ENCODE measurements at regions not wholly inside any gene's neighbourhood (a gene's known extent, or its start where the extent isn't known, plus 50 kb on each side); places are given as distances from the start of the nearest gene placed in this dataset.

DNA sequence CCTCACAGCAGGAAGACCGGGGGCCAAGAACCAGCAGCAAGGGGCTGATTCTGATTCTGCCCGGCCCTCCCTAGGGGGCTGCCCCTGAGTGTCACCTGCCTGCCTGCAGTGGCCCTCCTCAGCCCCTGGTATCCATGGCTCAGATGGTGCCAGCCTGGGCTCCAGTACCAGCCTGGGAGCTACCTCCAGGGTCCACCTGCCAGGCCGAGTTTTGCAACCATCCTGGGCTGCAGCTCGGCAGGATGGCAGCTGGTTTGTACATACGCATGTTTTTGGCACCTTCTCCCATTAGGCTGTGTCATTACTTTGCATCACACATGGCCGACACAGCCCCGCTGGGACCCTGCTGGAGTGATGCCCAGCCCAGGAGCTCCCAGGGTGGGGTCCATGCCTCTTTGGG is 93.3 kb upstream of the WNT4 start:
- WGBS, 2 donors: 55 to 62% methylated on average over 5 to 6 of the region's 7 CpGs
- no peak overlapping the region for H3K27ac ChIP-seq
- H3K4me3 ChIP-seq: no peak overlapping the region
- ATAC-seq (no peak), DNase-seq (no peak)
- H3K36me3 ChIP-seq (replicated peaks in 1 of 2; ENCODE audit: insufficient read depth in 1 of 2, low read depth in 2 of 2): no peaks in the 10 kb centered on the region
- H3K9me3 ChIP-seq: no peaks in the 10 kb centered on the region
- intact Hi-C loops (cut with DNase I): no loop called here
- no peaks in the 10 kb centered on the region for H3K4me1 ChIP-seq
- TF ChIP-seq POLR2A (IDR thresholded peaks at IDR 0.05): no peak
- TF ChIP-seq, protein P1, sequence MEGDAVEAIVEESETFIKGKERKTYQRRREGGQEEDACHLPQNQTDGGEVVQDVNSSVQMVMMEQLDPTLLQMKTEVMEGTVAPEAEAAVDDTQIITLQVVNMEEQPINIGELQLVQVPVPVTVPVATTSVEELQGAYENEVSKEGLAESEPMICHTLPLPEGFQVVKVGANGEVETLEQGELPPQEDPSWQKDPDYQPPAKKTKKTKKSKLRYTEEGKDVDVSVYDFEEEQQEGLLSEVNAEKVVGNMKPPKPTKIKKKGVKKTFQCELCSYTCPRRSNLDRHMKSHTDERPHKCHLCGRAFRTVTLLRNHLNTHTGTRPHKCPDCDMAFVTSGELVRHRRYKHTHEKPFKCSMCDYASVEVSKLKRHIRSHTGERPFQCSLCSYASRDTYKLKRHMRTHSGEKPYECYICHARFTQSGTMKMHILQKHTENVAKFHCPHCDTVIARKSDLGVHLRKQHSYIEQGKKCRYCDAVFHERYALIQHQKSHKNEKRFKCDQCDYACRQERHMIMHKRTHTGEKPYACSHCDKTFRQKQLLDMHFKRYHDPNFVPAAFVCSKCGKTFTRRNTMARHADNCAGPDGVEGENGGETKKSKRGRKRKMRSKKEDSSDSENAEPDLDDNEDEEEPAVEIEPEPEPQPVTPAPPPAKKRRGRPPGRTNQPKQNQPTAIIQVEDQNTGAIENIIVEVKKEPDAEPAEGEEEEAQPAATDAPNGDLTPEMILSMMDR (IDR thresholded peaks at IDR 0.05): no peak
- no peaks in the 10 kb centered on the region for H3K27me3 ChIP-seq

DNA sequence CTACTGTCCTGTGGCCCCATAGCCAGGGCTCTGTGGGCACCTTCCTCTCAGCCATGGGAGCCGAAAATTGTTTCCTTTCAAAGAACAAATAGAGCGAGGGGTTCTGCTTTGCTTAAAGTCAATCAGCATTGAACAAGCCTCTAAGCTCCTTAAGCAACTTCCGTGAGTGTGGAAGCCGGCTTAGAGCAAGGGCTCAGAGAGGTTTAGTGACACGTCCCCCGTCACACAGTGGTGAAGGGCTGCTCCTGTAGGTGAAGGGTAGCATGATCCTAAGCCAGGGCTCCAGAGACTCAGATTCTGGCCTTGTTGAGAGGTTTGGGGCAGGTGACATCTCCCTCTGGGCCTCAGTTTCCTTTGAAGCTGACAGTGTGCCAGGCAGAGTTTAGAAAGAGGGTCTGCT is 94.0 kb upstream of the WNT4 start:
- no peaks in the 10 kb centered on the region for H3K27me3 ChIP-seq
- H3K4me1 ChIP-seq: no peaks in the 10 kb centered on the region
- 78 to 92% methylated on average over 5 to 6 of the region's 6 CpGs for WGBS, 2 donors
- intact Hi-C loops (cut with DNase I): no loop called here
- H3K4me3 ChIP-seq: no peak overlapping the region
- TF ChIP-seq POLR2A (IDR thresholded peaks at IDR 0.05): no peak
- TF ChIP-seq, protein P1 (IDR thresholded peaks at IDR 0.05): no peak
- no peak overlapping the region for H3K27ac ChIP-seq
- no peak for DNase-seq
- no peaks in the 10 kb centered on the region for H3K9me3 ChIP-seq
- no peak for ATAC-seq
- H3K36me3 ChIP-seq (replicated peaks in 1 of 2; ENCODE audit: insufficient read depth in 1 of 2, low read depth in 2 of 2): no peaks in the 10 kb centered on the region

DNA sequence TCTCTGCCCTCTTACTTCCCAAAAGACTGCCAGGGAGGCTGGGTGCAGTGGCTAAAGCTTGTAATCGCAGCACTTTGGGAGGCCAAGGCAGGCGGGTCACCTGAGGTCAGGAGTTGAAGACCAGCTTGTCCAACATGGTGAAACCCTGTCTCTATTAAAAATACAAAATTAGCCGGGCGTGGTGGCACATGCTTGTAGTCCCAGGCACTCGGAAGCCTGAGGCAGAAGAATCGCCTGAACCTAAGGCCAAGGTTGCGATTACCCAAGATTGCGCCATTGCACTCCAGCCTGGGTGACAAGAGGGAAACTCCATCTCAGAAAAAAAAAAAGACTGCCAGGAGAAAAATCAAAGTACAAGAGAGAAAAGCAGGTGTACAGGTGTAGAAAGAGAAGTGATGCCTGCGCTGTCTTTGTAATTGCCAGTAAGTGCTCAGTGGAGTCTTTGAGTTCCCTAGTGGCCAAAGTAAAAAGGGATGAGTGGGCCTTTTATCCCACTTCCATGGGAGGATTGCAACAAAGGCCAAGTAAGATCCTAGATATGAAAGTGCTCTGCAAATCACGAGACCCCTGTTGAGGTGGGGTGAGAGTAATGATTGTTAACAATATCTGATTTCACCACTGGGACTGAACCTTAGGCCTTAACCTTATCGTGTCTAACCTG is 94.7 kb upstream of the WNT4 start:
- no peak for DNase-seq
- ATAC-seq: no peak
- Histone ChIP-seq H3K27ac (no peak overlapping the region), H3K4me1 (no peaks in the 10 kb centered on the region), H3K36me3 (replicated peaks in 1 of 2; ENCODE audit: insufficient read depth in 1 of 2, low read depth in 2 of 2) (no peaks in the 10 kb centered on the region), H3K9me3 (no peaks in the 10 kb centered on the region), H3K4me3 (no peak overlapping the region), H3K27me3 (no peaks in the 10 kb centered on the region)
- intact Hi-C loops (cut with DNase I): no loop called here
- no peak for TF ChIP-seq POLR2A (IDR thresholded peaks at IDR 0.05)
- 93 to 94% methylated on average over 11 of the region's 11 CpGs for WGBS, 2 donors

DNA sequence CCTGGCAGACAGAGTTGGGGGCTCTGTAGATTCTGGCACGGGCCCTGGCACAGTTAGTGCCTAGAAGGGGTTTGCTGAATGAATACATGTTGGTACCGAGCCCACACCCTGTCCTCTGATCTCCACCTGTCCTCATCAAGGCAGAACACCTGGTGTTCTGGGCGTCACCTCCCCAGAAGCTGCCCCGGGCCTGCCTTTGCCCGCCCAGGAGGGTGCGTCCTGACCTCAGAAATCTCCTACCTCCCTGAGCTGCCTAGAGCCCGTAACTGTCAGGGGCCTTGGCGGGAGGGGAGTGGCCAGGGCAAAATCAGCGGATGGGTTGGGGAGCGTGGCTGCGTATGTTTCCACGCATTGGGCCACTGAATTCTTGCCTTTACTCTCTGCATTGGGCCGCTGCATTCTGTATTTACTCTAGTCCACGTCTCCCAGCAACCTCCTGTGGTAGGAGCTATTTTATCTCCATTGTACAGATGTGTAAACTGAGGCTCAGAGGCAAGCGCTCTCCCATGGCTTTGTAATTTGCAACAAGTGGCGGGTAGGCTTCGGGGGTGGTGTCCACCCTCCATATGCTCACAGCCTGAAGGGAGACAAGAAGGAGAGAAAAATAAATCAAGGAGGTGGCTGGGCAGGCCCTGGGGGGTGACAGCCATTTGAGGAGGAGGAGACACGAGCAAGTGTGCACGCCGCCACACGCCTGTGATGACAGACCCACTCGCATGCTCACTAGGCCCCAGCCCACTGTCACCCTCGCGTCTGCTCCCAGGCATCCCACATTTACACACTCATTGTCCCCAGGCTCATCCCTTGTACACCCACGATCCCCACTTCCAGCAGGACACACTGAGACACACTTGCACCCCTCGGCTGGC is 95.7 kb upstream of the WNT4 start:
- H3K27me3 ChIP-seq: no peaks in the 10 kb centered on the region
- no peaks in the 10 kb centered on the region for H3K36me3 ChIP-seq (replicated peaks in 1 of 2; ENCODE audit: insufficient read depth in 1 of 2, low read depth in 2 of 2)
- intact Hi-C loops (cut with DNase I): no loop called here
- ATAC-seq (no peak), DNase-seq (no peak)
- no peak overlapping the region for H3K27ac ChIP-seq
- no peaks in the 10 kb centered on the region for H3K4me1 ChIP-seq
- 94 to 95% methylated on average over 25 of the region's 26 CpGs for WGBS, 2 donors
- no peaks in the 10 kb centered on the region for H3K9me3 ChIP-seq
- no peak overlapping the region for H3K4me3 ChIP-seq
- TF ChIP-seq POLR2A (IDR thresholded peaks at IDR 0.05): no peak
- TF ChIP-seq, protein P1 (IDR thresholded peaks at IDR 0.05): no peak

DNA sequence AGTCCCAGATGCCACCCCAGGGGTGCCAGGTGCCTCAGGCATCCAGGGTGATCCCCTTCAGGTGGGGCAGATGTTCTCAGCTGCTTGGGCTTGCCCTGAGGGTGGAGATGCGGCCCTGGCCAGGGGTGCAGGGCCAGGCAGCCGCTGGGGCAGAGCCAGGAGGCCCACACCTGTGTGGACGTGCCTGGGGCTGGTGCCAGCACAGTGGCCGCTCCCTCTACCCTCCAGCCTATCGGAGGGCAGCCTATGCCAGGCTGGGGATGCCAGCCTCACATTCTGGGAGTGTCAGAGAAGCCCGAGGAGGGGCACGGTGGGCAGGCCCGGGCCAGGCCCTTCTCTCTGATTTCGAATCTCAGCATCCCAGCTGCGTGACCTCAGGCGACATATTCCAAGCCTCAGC is 96.5 kb upstream of the WNT4 start:
- 75 to 89% methylated on average over 9 to 11 of the region's 11 CpGs for WGBS, 2 donors
- no peaks in the 10 kb centered on the region for H3K27me3 ChIP-seq
- H3K9me3 ChIP-seq: no peaks in the 10 kb centered on the region
- no peak for TF ChIP-seq POLR2A (IDR thresholded peaks at IDR 0.05)
- TF ChIP-seq, protein P1 (IDR thresholded peaks at IDR 0.05): no peak
- H3K27ac ChIP-seq: no peak overlapping the region
- no peaks in the 10 kb centered on the region for H3K4me1 ChIP-seq
- H3K36me3 ChIP-seq (replicated peaks in 1 of 2; ENCODE audit: insufficient read depth in 1 of 2, low read depth in 2 of 2): no peaks in the 10 kb centered on the region
- intact Hi-C loops (cut with DNase I): no loop called here
- no peak overlapping the region for H3K4me3 ChIP-seq
- ATAC-seq (no peak), DNase-seq (no peak)
